Naive thymus-derived CD8-positive, alpha-beta T cell (primary cell): ENCODE measurements at regions not wholly inside any gene's neighbourhood (a gene's known extent, or its start where the extent isn't known, plus 50 kb on each side); places are given as distances from the start of the nearest gene placed in this dataset.
"Not testable (repeated sequence)": the region's sequence is repeated elsewhere in the genome, so short reads cannot be mapped to it uniquely, and the experiment has no call there.

ENCODE experiments used
- ATAC-seq, 2 donors: fragments of 150-1000 bp; cut with Tn5 transposase in 1 of 2; sonication (Bioruptor Pico), chemical (Tn5 transposase) in 1 of 2; 1 replicate in 1 of 2; 2 replicates in 1 of 2; pipeline ENCODE4 v1.10.0; 2021; ENCODE audit warnings: mild to moderate bottlenecking in 2 of 2, moderate library complexity in 2 of 2
- POLR2A ChIA-PET: fragments of 350-600 bp; sonication (Branson Sonifier 250); formaldehyde crosslinking; loops from one replicate; lab custom pipeline; 2021; ENCODE audit warnings: antibody characterized with exemption; lab: Charles Lee
- DNase-seq, 10 donors: peaks; one replicate each; pipeline versions ENCODE4 v3.0.0 to v3.0.0-alpha.2; 2020 to 2022
- H3K27ac Mint-ChIP-seq, 10 donors: one replicate each; pipeline ENCODE4 v1.8.0; 2020 to 2022; ENCODE audit warnings: mild to moderate bottlenecking in 10 of 10, mixed read lengths in 10 of 10, moderate library complexity in 4 of 10, inconsistent platforms in 1 of 10
- H3K27me3 Mint-ChIP-seq, 5 donors: one replicate each; pipeline ENCODE4 v1.8.0; 2021 to 2022; ENCODE audit warnings: mixed read lengths in 5 of 5
- H3K36me3 Mint-ChIP-seq, 3 donors: one replicate each; pipeline ENCODE4 v1.8.0; 2020 to 2022; ENCODE audit warnings: mixed read lengths in 3 of 3, mild to moderate bottlenecking in 2 of 3, inconsistent platforms in 1 of 3
- H3K4me1 Mint-ChIP-seq, 4 donors: one replicate each; pipeline ENCODE4 v1.8.0; 2021 to 2022; ENCODE audit warnings: mixed read lengths in 4 of 4
- H3K4me3 Mint-ChIP-seq, 10 donors: one replicate each; pipeline ENCODE4 v1.8.0; 2020 to 2022; ENCODE audit warnings: mild to moderate bottlenecking in 10 of 10, mixed read lengths in 10 of 10, moderate library complexity in 6 of 10, inconsistent platforms in 1 of 10
- H3K9me3 Mint-ChIP-seq, 9 donors: one replicate each; pipeline ENCODE4 v1.8.0; 2020 to 2022; ENCODE audit warnings: mixed read lengths in 9 of 9, mild to moderate bottlenecking in 3 of 9, inconsistent platforms in 1 of 9, moderate library complexity in 1 of 9

- H3K36me3 Mint-ChIP-seq, result peaks cover 0 to 3% (median 0%) of the 10 kb centered on the region in 3 donors
- no peaks in the 10 kb centered on the region for H3K4me1 Mint-ChIP-seq
- no peak overlapping the region for H3K27ac Mint-ChIP-seq
- POLR2A ChIA-PET, result no interaction called here
- DNase-seq, result no peak
- no peak overlapping the region for H3K4me3 Mint-ChIP-seq
- ATAC-seq, result no peak
- peaks cover 2 to 45% (median 15%) of the 10 kb centered on the region in 9 donors for H3K9me3 Mint-ChIP-seq
- peaks cover 0 to 5% (median 0%) of the 10 kb centered on the region in 5 donors for H3K27me3 Mint-ChIP-seq
Observed at GRCh38 chr17:54418467-54418866, 482.2 kb upstream of the TOM1L1 start.

GRCh38 chr17:54425671-54426070 is 475.0 kb upstream of the TOM1L1 start:
- Mint-ChIP-seq H3K4me3 (no peak overlapping the region), H3K4me1 (no peaks in the 10 kb centered on the region), H3K27ac (no peak overlapping the region), H3K9me3 (peaks cover 2 to 26% (median 11%) of the 10 kb centered on the region in 9 donors), H3K27me3 (no peaks in the 10 kb centered on the region), H3K36me3 (no peaks in the 10 kb centered on the region)
- DNase-seq (no peak), ATAC-seq (no peak)
- POLR2A ChIA-PET, result no interaction called here

GRCh38 chr17:54426296-54426886 is 474.3 kb upstream of the TOM1L1 start:
- Mint-ChIP-seq H3K9me3 (peaks cover under 1 to 18% (median 9%) of the 10 kb centered on the region in 9 donors), H3K27ac (no peak overlapping the region), H3K4me1 (no peaks in the 10 kb centered on the region), H3K27me3 (no peaks in the 10 kb centered on the region), H3K4me3 (no peak overlapping the region), H3K36me3 (no peaks in the 10 kb centered on the region)
- ATAC-seq (no peak), DNase-seq (no peak)
- POLR2A ChIA-PET, result no interaction called here

DNA sequence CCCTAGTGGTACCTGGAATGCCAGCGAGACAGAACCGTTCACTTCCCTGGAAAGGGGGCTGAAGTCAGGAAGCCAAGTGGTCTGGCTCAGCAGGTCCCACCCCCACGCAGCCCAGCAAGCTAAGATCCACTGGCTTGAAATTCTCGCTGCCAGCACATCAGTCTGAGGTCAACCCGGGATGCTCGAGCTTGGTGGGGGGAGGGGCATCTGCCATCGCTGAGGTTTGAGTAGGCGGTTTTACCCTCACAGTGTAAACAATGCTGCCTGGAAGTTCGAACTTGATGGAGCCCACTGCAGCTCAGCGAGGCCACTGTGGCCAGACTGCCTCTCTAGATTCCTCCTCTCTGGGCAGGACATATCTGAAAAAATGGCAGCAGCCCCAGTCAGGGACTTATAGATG is 464.7 kb upstream of the TOM1L1 start:
- Mint-ChIP-seq H3K4me1 (no peaks in the 10 kb centered on the region), H3K36me3 (no peaks in the 10 kb centered on the region), H3K9me3 (peaks cover 0 to 29% (median 6%) of the 10 kb centered on the region in 9 donors), H3K4me3 (no peak overlapping the region), H3K27ac (no peak overlapping the region), H3K27me3 (peaks cover 0 to 1% (median 0%) of the 10 kb centered on the region in 5 donors)
- DNase-seq, result no peak
- POLR2A ChIA-PET, result no interaction called here
- ATAC-seq, result no peak

GRCh38 chr17:54439816-54440215 is 460.8 kb upstream of the TOM1L1 start:
- no peak for DNase-seq
- ATAC-seq, result no peak
- Mint-ChIP-seq H3K27ac (no peak overlapping the region), H3K4me1 (no peaks in the 10 kb centered on the region), H3K4me3 (no peak overlapping the region), H3K36me3 (no peaks in the 10 kb centered on the region), H3K9me3 (peaks cover 2 to 20% (median 12%) of the 10 kb centered on the region in 9 donors), H3K27me3 (peaks cover 0 to 1% (median 0%) of the 10 kb centered on the region in 5 donors)
- POLR2A ChIA-PET, result no interaction called here

GRCh38 chr17:54451051-54451450 is 449.6 kb upstream of the TOM1L1 start:
- POLR2A ChIA-PET, result no interaction called here
- Mint-ChIP-seq H3K27me3 (no peaks in the 10 kb centered on the region), H3K4me1 (no peaks in the 10 kb centered on the region), H3K36me3 (peaks cover 0 to 4% (median 0%) of the 10 kb centered on the region in 3 donors), H3K27ac (no peak overlapping the region), H3K4me3 (no peak overlapping the region), H3K9me3 (peaks cover 6 to 26% (median 14%) of the 10 kb centered on the region in 9 donors)
- no peak for DNase-seq
- no peak for ATAC-seq

GRCh38 chr17:54452666-54453348 is 447.8 kb upstream of the TOM1L1 start:
- H3K27ac Mint-ChIP-seq, result no peak overlapping the region
- DNase-seq (no peak), ATAC-seq (no peak)
- POLR2A ChIA-PET, result no interaction called here
- H3K27me3 Mint-ChIP-seq, result no peaks in the 10 kb centered on the region
- peaks cover 10 to 29% (median 19%) of the 10 kb centered on the region in 9 donors for H3K9me3 Mint-ChIP-seq
- H3K4me1 Mint-ChIP-seq, result no peaks in the 10 kb centered on the region
- no peak overlapping the region for H3K4me3 Mint-ChIP-seq
- peaks cover 0 to 4% (median 0%) of the 10 kb centered on the region in 3 donors for H3K36me3 Mint-ChIP-seq

DNA sequence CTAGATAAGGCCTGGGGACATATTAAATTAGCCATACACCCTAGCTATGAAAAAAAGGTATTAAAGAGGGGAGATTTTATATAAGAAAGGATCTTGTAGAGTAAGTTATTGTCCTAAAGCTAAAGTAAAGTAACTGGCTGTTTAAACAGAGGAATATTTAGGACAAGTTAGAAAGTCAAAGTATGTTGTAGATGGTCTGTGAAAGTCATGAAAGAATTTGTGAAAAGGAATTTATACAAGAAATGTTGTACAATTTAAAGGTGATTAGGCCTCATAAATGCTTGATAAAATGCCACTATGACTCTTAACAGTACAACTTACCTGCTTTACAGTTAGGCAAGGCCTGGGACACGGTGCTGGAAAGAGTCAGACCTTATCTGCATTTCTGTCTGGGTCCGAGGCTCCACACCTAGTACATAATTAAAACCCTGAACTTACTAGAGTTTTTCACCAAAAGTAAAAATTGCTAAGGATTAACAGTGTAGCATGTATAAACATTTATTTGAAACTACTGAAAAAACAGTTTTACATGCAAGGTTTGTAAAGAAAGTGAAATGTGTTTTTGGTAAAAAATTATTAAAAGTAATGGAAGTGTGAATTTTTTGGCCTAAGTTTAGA is 445.3 kb upstream of the TOM1L1 start:
- Mint-ChIP-seq H3K9me3 (peaks cover 10 to 30% (median 19%) of the 10 kb centered on the region in 9 donors), H3K4me3 (no peak overlapping the region), H3K27ac (no peak overlapping the region), H3K36me3 (peaks cover 0 to 4% (median 0%) of the 10 kb centered on the region in 3 donors), H3K27me3 (no peaks in the 10 kb centered on the region), H3K4me1 (no peaks in the 10 kb centered on the region)
- no peak for DNase-seq
- no peak for ATAC-seq
- POLR2A ChIA-PET, result no interaction called here

- POLR2A ChIA-PET, H3K27ac Mint-ChIP-seq, DNase-seq, ATAC-seq, H3K4me3 Mint-ChIP-seq, H3K4me1 Mint-ChIP-seq, H3K27me3 Mint-ChIP-seq, H3K36me3 Mint-ChIP-seq: not testable (repeated sequence)
- H3K9me3 Mint-ChIP-seq, result peaks cover 0 to 21% (median 8%) of the 10 kb centered on the region in 9 donors
Observed at GRCh38 chr17:54465443-54465842, 435.2 kb upstream of the TOM1L1 start.

- peaks cover 0 to 5% (median 0%) of the 10 kb centered on the region in 5 donors for H3K27me3 Mint-ChIP-seq
- no peak overlapping the region for H3K27ac Mint-ChIP-seq
- H3K4me1 Mint-ChIP-seq, result no peaks in the 10 kb centered on the region
- H3K36me3 Mint-ChIP-seq, result no peaks in the 10 kb centered on the region
- ATAC-seq (no peak), DNase-seq (no peak)
- no peak overlapping the region for H3K4me3 Mint-ChIP-seq
- POLR2A ChIA-PET, result no interaction called here
- H3K9me3 Mint-ChIP-seq, result peaks cover 0 to 21% (median 8%) of the 10 kb centered on the region in 9 donors
Observed at GRCh38 chr17:54466875-54467274, 433.8 kb upstream of the TOM1L1 start.

- POLR2A ChIA-PET, result no interaction called here
- DNase-seq (no peak), ATAC-seq (no peak)
- H3K27me3 Mint-ChIP-seq, result no peaks in the 10 kb centered on the region
- H3K4me1 Mint-ChIP-seq, result no peaks in the 10 kb centered on the region
- no peaks in the 10 kb centered on the region for H3K36me3 Mint-ChIP-seq
- no peak overlapping the region for H3K4me3 Mint-ChIP-seq
- H3K9me3 Mint-ChIP-seq, result peaks cover 0 to 9% (median 0%) of the 10 kb centered on the region in 9 donors
- H3K27ac Mint-ChIP-seq, result no peak overlapping the region
Observed at GRCh38 chr17:54482843-54483242, 417.8 kb upstream of the TOM1L1 start.

DNA sequence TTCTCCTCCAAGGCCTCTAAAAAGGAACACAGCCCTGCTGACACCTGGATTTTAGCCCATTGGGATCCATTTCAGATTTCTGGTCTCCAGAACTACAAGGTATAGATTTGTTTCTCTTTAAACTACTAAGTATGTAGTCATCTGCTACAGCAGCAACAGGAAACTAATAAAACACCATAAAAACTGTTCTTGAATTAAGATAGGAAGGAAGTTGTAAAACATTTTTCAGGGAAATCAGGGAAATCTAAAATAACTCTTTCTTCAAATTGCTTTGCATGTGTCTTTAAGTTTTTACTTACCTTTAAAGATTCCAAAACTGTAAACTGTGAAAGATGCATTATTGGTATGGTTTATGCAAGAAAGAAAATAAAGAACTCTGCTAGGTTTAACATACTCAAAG is 407.0 kb upstream of the TOM1L1 start:
- POLR2A ChIA-PET, result no interaction called here
- Mint-ChIP-seq H3K4me1 (no peaks in the 10 kb centered on the region), H3K36me3 (no peaks in the 10 kb centered on the region), H3K9me3 (peaks cover 0 to 10% (median 0%) of the 10 kb centered on the region in 9 donors), H3K27ac (no peak overlapping the region), H3K4me3 (no peak overlapping the region), H3K27me3 (no peaks in the 10 kb centered on the region)
- no peak for ATAC-seq
- DNase-seq, result no peak
